ENCODE measurements at regions not wholly inside any gene's neighbourhood (a gene's known extent, or its start where the extent isn't known, plus 50 kb on each side); places are given as distances from the start of the nearest gene placed in this dataset.

DNA sequence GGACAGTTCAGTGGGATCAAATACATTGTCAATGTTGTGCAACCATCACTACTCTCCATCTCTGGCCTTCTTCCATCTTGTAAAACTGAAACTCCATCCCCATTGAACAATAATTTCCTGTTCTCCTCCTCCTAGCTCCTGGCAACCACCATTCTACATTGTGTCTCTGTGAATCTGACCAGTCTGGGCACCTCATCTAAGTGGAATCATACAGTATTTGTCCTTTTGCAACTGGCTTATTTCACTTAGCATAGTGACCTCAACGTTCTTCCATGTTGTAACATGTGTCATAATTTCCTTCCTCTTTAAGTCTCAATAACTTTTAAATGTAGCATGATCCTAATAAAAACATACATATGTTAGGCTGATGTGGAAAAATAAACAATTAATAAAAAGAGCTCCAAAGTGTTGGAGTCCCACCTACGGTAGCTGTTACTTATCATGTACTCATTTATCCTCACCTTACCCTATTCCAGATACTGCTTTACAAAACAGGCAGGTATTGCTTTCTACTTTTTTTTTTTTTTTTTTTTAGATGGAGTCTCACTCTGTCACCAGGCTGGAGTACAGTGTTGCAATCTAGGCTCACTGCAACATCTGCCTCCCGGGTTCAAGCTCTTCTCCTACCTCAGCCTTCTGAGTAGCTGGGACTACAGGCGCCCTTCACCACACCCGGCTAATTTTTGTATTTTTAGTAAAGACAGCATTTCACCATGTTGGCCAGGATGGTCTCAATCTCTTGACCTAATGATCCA is 91.9 kb downstream of the TNFAIP3 start:
- TF ChIP-seq, protein P1, sequence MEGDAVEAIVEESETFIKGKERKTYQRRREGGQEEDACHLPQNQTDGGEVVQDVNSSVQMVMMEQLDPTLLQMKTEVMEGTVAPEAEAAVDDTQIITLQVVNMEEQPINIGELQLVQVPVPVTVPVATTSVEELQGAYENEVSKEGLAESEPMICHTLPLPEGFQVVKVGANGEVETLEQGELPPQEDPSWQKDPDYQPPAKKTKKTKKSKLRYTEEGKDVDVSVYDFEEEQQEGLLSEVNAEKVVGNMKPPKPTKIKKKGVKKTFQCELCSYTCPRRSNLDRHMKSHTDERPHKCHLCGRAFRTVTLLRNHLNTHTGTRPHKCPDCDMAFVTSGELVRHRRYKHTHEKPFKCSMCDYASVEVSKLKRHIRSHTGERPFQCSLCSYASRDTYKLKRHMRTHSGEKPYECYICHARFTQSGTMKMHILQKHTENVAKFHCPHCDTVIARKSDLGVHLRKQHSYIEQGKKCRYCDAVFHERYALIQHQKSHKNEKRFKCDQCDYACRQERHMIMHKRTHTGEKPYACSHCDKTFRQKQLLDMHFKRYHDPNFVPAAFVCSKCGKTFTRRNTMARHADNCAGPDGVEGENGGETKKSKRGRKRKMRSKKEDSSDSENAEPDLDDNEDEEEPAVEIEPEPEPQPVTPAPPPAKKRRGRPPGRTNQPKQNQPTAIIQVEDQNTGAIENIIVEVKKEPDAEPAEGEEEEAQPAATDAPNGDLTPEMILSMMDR (conservative IDR thresholded peaks at IDR 0.05; ENCODE audit: low read depth in 2 of 2): no peak
- TF ChIP-seq EZH2phosphoT487 (IDR thresholded peaks at IDR 0.05; ENCODE audit: unreplicated experiment): no peak
- TF ChIP-seq, protein P2, sequence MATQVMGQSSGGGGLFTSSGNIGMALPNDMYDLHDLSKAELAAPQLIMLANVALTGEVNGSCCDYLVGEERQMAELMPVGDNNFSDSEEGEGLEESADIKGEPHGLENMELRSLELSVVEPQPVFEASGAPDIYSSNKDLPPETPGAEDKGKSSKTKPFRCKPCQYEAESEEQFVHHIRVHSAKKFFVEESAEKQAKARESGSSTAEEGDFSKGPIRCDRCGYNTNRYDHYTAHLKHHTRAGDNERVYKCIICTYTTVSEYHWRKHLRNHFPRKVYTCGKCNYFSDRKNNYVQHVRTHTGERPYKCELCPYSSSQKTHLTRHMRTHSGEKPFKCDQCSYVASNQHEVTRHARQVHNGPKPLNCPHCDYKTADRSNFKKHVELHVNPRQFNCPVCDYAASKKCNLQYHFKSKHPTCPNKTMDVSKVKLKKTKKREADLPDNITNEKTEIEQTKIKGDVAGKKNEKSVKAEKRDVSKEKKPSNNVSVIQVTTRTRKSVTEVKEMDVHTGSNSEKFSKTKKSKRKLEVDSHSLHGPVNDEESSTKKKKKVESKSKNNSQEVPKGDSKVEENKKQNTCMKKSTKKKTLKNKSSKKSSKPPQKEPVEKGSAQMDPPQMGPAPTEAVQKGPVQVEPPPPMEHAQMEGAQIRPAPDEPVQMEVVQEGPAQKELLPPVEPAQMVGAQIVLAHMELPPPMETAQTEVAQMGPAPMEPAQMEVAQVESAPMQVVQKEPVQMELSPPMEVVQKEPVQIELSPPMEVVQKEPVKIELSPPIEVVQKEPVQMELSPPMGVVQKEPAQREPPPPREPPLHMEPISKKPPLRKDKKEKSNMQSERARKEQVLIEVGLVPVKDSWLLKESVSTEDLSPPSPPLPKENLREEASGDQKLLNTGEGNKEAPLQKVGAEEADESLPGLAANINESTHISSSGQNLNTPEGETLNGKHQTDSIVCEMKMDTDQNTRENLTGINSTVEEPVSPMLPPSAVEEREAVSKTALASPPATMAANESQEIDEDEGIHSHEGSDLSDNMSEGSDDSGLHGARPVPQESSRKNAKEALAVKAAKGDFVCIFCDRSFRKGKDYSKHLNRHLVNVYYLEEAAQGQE (IDR thresholded peaks at IDR 0.05; ENCODE audit: unreplicated experiment): no peak
- no peak for TF ChIP-seq NANOG (IDR thresholded peaks at IDR 0.05; ENCODE audit: borderline replicate concordance)
- TF ChIP-seq POLR2AphosphoS5 (IDR thresholded peaks at IDR 0.05; ENCODE audit: low read depth): no peak
- no peak for TF ChIP-seq EZH2 (IDR thresholded peaks at IDR 0.05; ENCODE audit: low read depth, unreplicated experiment)
- no peak for TF ChIP-seq ZNF114 (CRISPR knock-in tag; IDR thresholded peaks at IDR 0.05)
- TF ChIP-seq CREB1 (CRISPR knock-in tag; IDR thresholded peaks at IDR 0.05; ENCODE audit: low read depth): no peak
- TF ChIP-seq, protein P3, sequence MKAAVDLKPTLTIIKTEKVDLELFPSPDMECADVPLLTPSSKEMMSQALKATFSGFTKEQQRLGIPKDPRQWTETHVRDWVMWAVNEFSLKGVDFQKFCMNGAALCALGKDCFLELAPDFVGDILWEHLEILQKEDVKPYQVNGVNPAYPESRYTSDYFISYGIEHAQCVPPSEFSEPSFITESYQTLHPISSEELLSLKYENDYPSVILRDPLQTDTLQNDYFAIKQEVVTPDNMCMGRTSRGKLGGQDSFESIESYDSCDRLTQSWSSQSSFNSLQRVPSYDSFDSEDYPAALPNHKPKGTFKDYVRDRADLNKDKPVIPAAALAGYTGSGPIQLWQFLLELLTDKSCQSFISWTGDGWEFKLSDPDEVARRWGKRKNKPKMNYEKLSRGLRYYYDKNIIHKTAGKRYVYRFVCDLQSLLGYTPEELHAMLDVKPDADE (IDR thresholded peaks at IDR 0.05): no peak
- TF ChIP-seq ZNF331 (CRISPR knock-in tag; IDR thresholded peaks at IDR 0.05; ENCODE audit: low read depth): no peak
- TF ChIP-seq JUNB (IDR thresholded peaks at IDR 0.05; ENCODE audit: unreplicated experiment): no peak
